Anterior cingulate cortex (tissue), 58 donors: ENCODE measurements at regions not wholly inside any gene's neighbourhood (a gene's known extent, or its start where the extent isn't known, plus 50 kb on each side); places are given as distances from the start of the nearest gene placed in this dataset.
A peak's percentile ranks its signal among the peaks of the same experiment; 100 is the strongest.

ENCODE experiments used
- DNase-seq, 58 donors: peaks; one replicate each; lab custom pipeline; 2025; lab: John Stamatoyannopoulos, UW

- DNase-seq = no peak
Measured at GRCh38 chr6:139914910-139915309, 540.5 kb upstream of the CITED2 start.

DNA sequence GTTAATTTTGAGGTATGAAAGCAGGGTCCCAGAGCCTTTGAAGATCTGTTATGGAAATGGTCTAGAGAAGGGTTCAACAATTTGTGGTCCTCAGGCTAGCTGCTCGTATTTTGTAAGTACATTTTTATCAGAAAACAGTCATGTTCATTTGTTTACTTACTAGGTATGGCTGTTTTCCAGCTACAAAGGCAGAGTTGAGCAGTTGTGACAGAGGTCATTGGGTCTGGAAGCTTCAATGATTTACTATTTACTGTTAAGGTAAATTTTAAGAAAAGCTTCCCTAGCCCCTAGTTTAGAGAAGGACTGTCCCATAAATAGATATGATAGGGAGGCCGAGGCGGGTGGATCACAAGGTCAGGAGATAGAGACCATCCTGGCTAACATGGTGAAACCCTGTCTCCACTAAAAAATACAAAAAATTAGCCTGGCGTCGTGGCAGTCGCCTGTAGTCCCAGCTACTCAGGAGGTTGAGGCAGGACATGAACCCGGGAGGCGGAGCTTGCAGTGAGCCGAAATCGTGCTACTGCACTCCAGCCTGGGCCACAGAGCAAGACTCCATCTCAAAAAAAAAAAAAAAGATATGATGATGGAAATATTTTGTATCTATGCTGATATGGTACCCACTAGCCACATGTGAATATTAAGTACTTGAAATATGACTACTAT is 538.4 kb upstream of the CITED2 start:
- no peak for DNase-seq

- no peak for DNase-seq
Measured at GRCh38 chr6:139909992-139910391, 535.5 kb upstream of the CITED2 start.

- no peak for DNase-seq
Measured at GRCh38 chr6:139905404-139906052, 531.1 kb upstream of the CITED2 start.

GRCh38 chr6:139904568-139904967 is 530.1 kb upstream of the CITED2 start:
- DNase-seq = no peak

DNA sequence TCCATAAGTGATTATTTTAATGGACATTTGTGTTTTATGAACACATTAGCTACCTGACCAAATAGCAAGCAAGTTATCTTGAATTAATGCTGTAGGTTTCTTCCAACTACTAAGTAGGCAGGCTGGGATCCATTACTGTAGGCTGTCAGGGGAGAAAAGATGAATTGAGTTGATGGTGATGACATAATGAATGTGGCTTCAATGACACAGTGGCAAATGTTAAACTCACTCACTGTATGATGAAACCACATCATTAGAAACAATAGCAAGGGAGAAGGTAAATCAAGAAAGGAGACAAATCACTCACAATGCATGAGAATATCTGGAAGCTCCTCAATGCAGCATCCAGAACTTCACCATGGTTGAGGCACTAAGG is 529.7 kb upstream of the CITED2 start:
- DNase-seq = no peak

- DNase-seq = peak in 1 of 58 donors; percentile 27
Measured at GRCh38 chr6:139903411-139904157, 529.1 kb upstream of the CITED2 start.

DNA sequence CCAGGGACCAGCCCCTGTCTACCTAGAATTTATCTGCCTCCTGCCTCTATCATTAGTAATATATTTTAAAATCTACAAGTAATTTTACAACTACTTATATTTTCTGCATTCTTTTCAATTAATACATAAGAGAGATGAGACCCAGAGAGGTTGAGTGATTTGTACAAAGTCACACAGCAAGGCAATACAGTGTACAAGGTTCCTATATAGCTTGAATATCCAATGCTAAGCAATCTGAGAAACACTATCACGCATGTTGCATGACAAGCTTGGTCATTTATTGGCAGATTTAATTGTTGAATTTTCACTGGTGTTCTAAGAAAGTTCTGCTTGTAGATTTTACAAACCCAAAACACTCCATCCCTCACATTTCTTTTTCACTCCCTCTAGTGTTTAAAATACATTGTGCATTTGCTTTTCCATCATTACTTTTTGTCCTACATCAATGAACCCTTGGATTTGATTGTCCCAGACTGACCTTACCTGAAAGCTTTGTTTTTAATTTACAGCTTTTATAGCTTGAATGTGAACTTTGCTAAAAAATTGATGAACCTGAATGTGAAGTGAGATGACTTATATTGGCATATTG is 520.9 kb upstream of the CITED2 start:
- no peak for DNase-seq

DNA sequence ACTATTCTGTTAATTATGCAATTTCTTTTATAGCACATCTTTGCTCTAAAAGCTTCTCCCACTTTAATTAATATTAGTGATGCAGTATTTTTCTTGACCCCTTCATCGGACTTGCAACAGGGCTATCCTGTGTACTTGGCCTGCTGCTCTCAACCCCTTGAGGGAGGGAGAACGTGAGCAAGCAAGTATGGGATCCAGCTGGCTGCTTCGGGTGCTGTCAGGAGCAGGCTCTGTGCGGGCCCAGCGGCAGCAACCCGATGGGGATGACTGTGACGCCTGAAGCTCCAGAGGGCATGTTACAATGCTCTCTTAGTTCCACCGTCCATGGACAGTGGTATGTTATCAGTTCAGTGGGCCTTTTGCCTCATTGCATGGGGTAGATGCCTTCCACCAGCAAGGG is 519.8 kb upstream of the CITED2 start:
- no peak for DNase-seq

GRCh38 chr6:139891471-139891870 is 517.0 kb upstream of the CITED2 start:
- no peak for DNase-seq

- no peak for DNase-seq
Measured at GRCh38 chr6:139888681-139889122, 514.3 kb upstream of the CITED2 start.

DNA sequence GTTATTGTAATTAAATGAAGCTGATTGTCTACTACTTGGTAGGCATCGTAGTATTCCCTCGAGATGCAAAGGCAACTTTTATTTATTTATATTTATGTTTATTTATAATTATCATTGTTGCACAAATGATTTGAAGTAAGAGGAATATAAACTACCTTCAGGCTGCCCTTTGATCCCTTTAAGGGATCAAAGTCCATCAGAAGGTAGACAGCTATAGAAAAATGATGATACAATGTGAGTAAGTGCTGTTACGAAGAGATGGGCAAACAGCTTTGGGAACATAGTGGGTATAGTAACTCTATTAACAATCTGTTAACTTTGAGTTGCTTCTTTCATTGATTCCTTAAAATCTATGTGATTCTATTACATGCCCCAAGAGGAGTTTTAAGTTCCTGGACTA is 512.8 kb upstream of the CITED2 start:
- DNase-seq = no peak

DNA sequence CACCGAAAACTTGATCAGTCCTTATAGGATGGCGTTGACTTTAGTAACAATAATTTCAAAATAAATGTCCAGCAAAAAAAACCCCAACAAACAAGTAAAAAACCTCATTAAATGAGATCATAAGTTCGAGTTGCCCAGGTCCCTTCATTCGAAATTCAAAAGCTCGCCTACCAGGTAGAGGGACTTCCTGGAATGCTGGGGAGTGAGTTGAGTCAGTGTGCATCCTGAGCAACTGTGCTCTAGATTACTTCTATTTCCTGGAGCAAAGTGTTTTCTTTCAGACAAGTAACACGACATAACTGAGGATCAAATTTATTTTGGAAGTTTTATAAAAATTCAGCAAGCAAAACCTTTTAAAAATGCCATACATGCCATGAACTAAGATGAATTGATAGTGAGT is 511.9 kb upstream of the CITED2 start:
- DNase-seq = no peak

DNA sequence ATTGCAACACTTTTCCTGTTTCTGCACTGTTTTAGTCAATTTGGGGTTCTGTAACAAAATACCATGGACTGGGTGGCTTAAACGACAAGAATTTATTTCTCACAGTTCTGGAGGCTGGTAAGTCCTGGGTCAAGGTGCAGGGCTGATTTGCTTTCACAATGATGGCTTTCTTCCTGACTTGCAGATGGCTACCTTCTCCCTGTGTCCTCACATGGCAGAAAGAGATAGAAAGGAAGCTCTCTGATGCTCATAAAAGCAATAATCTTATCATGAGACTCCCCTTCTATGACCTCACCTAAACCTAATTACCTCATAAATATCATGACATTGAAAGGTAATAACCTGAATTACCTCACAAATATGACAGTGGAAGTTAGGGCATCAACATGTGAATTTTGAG is 511.5 kb upstream of the CITED2 start:
- no peak for DNase-seq

DNA sequence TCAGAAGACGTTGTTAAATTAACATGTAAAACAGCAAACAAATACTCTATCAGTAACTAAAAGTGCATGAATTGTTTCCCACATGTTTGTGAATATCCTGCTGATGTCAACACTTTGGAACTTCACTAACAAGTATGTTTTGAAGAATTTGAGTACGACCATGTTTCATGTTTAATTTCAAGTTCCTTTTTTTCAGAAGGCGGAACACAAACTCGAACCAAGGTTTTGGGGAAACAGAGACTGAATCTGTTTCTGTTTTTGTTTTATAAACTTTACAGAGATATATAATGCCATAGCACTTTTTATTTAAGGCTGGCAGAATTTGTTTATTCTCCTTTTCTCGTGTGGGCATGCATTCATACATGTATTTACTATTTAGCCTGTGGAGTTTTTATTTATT is 509.3 kb upstream of the CITED2 start:
- DNase-seq = no peak

DNA sequence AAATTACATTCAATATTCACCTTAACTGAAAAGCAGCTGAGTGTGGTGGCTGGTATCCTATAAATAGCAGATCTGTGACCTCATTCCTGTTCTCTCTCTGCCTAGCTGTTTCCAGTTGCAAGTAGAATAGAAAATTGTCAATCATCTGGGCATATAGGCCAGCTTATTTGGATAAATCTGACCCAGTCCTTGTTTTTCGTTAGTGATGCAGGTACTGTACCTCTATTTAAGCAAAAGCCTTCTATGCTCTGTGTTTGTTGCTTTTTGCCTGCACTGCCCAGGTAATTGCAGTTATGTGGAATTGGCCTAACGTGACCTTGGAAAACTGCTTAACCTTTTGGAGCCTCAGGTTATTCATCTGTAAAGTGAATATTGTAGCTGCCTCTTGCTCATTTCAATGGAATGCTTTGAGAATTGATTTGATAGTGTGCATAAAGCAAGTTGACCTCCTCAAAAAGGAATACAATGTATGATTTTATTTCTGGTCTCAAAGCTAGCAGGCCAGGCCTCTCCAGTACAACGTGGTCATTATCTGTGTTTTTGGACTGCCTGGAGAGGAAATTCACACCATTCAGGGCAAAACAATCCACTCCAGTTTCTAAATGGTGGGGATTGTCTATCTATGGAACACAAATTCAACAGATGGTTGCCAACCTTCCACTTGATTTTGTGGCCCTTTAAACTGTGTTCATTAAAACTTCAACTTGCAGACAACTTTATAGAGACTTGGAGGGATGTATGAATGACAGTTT is 508.7 kb upstream of the CITED2 start:
- no peak for DNase-seq

- DNase-seq = no peak
Measured at GRCh38 chr6:139882234-139882633, 507.8 kb upstream of the CITED2 start.

DNA sequence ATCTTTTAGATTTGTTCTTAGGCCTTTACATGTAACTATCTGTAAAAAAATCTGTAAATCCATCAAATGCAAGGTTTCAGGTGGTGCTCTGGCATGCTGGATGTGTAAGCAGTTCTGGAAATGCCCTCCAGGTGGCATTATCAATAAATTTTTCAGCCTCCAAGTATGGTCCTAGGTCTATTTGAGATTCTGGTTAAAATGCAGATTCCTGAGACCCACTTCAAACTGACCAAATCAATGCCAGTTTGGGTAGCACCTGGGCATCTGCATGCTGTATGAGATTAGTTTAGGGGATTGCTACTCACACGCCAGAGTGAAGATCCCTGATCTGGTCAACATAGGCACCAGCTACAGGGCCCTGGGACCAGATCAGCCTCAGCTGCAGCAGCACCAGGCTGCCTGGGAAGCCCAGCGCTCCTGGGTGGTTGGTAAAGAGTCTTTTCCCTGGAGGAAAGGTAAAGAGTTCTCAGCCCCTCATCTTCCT is 507.3 kb upstream of the CITED2 start:
- DNase-seq = peak in 13 of 58 donors; percentile 2 to 42 (median 12)

- no peak for DNase-seq
Measured at GRCh38 chr6:139881236-139881635, 506.8 kb upstream of the CITED2 start.

- no peak for DNase-seq
Measured at GRCh38 chr6:139879823-139880356, 505.4 kb upstream of the CITED2 start.
